Suprapubic skin (tissue), 4 donors: ENCODE measurements at regions not wholly inside any gene's neighbourhood (a gene's known extent, or its start where the extent isn't known, plus 50 kb on each side); places are given as distances from the start of the nearest gene placed in this dataset.

Source experiments
- DNase-seq, 2 donors: peaks; one replicate each; pipeline ENCODE4 v3.0.0-alpha.2; 2019; ENCODE audit warnings: low spot score in 2 of 2
- H3K27ac ChIP-seq: fragments of 200-600 bp; sonication (generic); one replicate; pipeline ENCODE4 v1.5.1; 2019
- H3K27me3 ChIP-seq: fragments of 200-600 bp; sonication (generic); one replicate; pipeline ENCODE4 v1.5.1; 2019
- H3K36me3 ChIP-seq: fragments of 200-600 bp; sonication (generic); one replicate; pipeline ENCODE4 v1.5.1; 2019
- H3K4me1 ChIP-seq: fragments of 200-600 bp; sonication (generic); one replicate; pipeline ENCODE4 v1.5.1; 2019
- H3K4me3 ChIP-seq: fragments of 200-600 bp; sonication (generic); one replicate; pipeline ENCODE4 v1.5.1; 2019; ENCODE audit warnings: mild to moderate bottlenecking
- H3K9me3 ChIP-seq: fragments of 200-600 bp; sonication (generic); one replicate; pipeline ENCODE4 v1.5.1; 2019
- CTCF ChIP-seq, 2 donors: fragments of 200-600 bp in 1 of 2; fragments of 450-650 bp in 1 of 2; sonication (generic) in 1 of 2; IDR thresholded peaks; one replicate each; pipeline ENCODE4 v1.5.1; 2016 to 2019; ENCODE audit warnings: antibody characterized with exemption in 2 of 2, mild to moderate bottlenecking in 1 of 2, moderate library complexity in 1 of 2
- EP300 ChIP-seq: sonication (generic); formaldehyde crosslinking; IDR thresholded peaks from one replicate; pipeline ENCODE4 v1.6.1; 2017; ENCODE audit warnings: antibody characterized with exemption
- POLR2A ChIP-seq, 2 donors: fragments of 450-650 bp; IDR thresholded peaks; one replicate each; pipeline ENCODE4 v1.6.1; 2017; ENCODE audit warnings: antibody characterized with exemption in 2 of 2, mild to moderate bottlenecking in 2 of 2, moderate library complexity in 2 of 2
- POLR2AphosphoS5 ChIP-seq, 3 donors: sonication (generic); formaldehyde crosslinking; IDR thresholded peaks; one replicate each; pipeline ENCODE4 v1.6.1; 2017; ENCODE audit warnings: antibody characterized with exemption in 3 of 3
- WGBS: methylation state at CpG from one replicate; pipeline ENCODE4 v1.1.5; 2018; 5-methylcytosine and 5-hydroxymethylcytosine counted together

GRCh38 chr6:147758303-147758702 is 249.8 kb downstream of the SAMD5 start:
- Histone ChIP-seq H3K4me3 (no peak overlapping the region), H3K36me3 (no peaks in the 10 kb centered on the region), H3K27me3 (no peaks in the 10 kb centered on the region), H3K9me3 (no peaks in the 10 kb centered on the region), H3K27ac (no peak overlapping the region), H3K4me1 (no peaks in the 10 kb centered on the region)
- no peak for DNase-seq
- 81% methylated on average over 2 of the region's 2 CpGs for WGBS
- no peak for TF ChIP-seq POLR2AphosphoS5 (IDR thresholded peaks at IDR 0.05)
- no peak for TF ChIP-seq POLR2A (IDR thresholded peaks at IDR 0.05)
- no peak for TF ChIP-seq CTCF (IDR thresholded peaks at IDR 0.05)
- no peak for TF ChIP-seq EP300

GRCh38 chr6:147759093-147759492 is 250.6 kb downstream of the SAMD5 start:
- DNase-seq: no peak
- Histone ChIP-seq H3K27me3 (no peaks in the 10 kb centered on the region), H3K4me1 (no peaks in the 10 kb centered on the region), H3K27ac (no peak overlapping the region), H3K9me3 (no peaks in the 10 kb centered on the region), H3K36me3 (no peaks in the 10 kb centered on the region), H3K4me3 (no peak overlapping the region)
- 85% methylated on average over 3 of the region's 3 CpGs for WGBS
- TF ChIP-seq POLR2AphosphoS5 (IDR thresholded peaks at IDR 0.05): no peak
- no peak for TF ChIP-seq POLR2A (IDR thresholded peaks at IDR 0.05)
- TF ChIP-seq EP300: no peak
- TF ChIP-seq CTCF (IDR thresholded peaks at IDR 0.05): no peak

GRCh38 chr6:147759536-147759935 is 251.0 kb downstream of the SAMD5 start:
- H3K27ac ChIP-seq: no peak overlapping the region
- TF ChIP-seq EP300: no peak
- TF ChIP-seq POLR2AphosphoS5 (IDR thresholded peaks at IDR 0.05): no peak
- no peak for TF ChIP-seq POLR2A (IDR thresholded peaks at IDR 0.05)
- TF ChIP-seq CTCF (IDR thresholded peaks at IDR 0.05): no peak
- no peak overlapping the region for H3K4me3 ChIP-seq
- no peaks in the 10 kb centered on the region for H3K4me1 ChIP-seq
- H3K27me3 ChIP-seq: no peaks in the 10 kb centered on the region
- no peaks in the 10 kb centered on the region for H3K36me3 ChIP-seq
- DNase-seq: no peak
- H3K9me3 ChIP-seq: no peaks in the 10 kb centered on the region

GRCh38 chr6:147765541-147765940 is 257.1 kb downstream of the SAMD5 start:
- Histone ChIP-seq H3K36me3 (no peaks in the 10 kb centered on the region), H3K27me3 (no peaks in the 10 kb centered on the region), H3K9me3 (no peaks in the 10 kb centered on the region), H3K4me1 (no peaks in the 10 kb centered on the region), H3K27ac (no peak overlapping the region), H3K4me3 (no peak overlapping the region)
- no peak for TF ChIP-seq POLR2A (IDR thresholded peaks at IDR 0.05)
- TF ChIP-seq CTCF (IDR thresholded peaks at IDR 0.05): no peak
- TF ChIP-seq POLR2AphosphoS5 (IDR thresholded peaks at IDR 0.05): no peak
- TF ChIP-seq EP300: no peak
- DNase-seq: no peak
- 76% methylated on average over 5 of the region's 5 CpGs for WGBS

- Histone ChIP-seq H3K4me3 (no peak overlapping the region), H3K27ac (no peak overlapping the region), H3K36me3 (no peaks in the 10 kb centered on the region), H3K27me3 (no peaks in the 10 kb centered on the region), H3K9me3 (no peaks in the 10 kb centered on the region), H3K4me1 (no peaks in the 10 kb centered on the region)
- WGBS: 94% methylated on average over 3 of the region's 5 CpGs
- no peak for DNase-seq
- TF ChIP-seq EP300: no peak
- no peak for TF ChIP-seq POLR2AphosphoS5 (IDR thresholded peaks at IDR 0.05)
- no peak for TF ChIP-seq CTCF (IDR thresholded peaks at IDR 0.05)
- no peak for TF ChIP-seq POLR2A (IDR thresholded peaks at IDR 0.05)
These were observed 260.5 kb downstream of the SAMD5 start for GRCh38 chr6:147768969-147769368.
